Coronary artery (tissue), 2 donors: ENCODE measurements at regions not wholly inside any gene's neighbourhood (a gene's known extent, or its start where the extent isn't known, plus 50 kb on each side); places are given as distances from the start of the nearest gene placed in this dataset.
"Not testable (repeated sequence)": the region's sequence is repeated elsewhere in the genome, so short reads cannot be mapped to it uniquely, and the experiment has no call there.

Experiments
- DNase-seq: peaks from one replicate; pipeline ENCODE4 v3.0.0-alpha.2; 2017; ENCODE audit warnings: low spot score
- H3K27ac ChIP-seq, 2 donors: fragments of 200-600 bp; sonication (generic); one replicate each; pipeline ENCODE4 v1.5.1; 2016 to 2019
- H3K4me3 ChIP-seq: fragments of 200-600 bp; sonication (generic); 2 replicates; pipeline ENCODE4 v1.5.1; 2016; ENCODE audit warnings: mild to moderate bottlenecking, moderate library complexity
- CTCF ChIP-seq: fragments of 200-600 bp; sonication (generic); IDR thresholded peaks from one replicate; pipeline ENCODE4 v1.5.1; 2019; ENCODE audit warnings: antibody characterized with exemption

DNA sequence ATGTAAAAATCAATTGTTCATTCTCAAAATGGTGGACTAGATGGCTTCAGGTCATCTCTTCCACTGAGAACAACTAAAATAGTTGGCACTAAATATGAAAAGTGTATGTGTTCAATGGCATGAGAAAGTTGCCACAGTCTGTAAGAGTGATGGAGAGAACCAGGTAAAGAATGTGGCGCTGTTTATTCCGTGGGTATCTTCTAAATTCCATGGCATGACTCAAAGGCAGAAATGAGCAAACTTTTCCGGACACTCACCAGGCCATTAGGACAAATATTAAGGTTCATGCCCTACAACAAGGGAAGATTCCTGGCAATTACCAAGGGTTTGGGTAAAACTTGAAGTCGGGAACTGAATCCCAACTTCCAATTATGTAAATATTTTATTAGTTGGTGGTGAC, 825.4 kb upstream of the CDH6 start:
- Histone ChIP-seq H3K27ac (no peak overlapping the region), H3K4me3 (no peak overlapping the region)
- no peak for TF ChIP-seq CTCF
- DNase-seq = no peak

DNA sequence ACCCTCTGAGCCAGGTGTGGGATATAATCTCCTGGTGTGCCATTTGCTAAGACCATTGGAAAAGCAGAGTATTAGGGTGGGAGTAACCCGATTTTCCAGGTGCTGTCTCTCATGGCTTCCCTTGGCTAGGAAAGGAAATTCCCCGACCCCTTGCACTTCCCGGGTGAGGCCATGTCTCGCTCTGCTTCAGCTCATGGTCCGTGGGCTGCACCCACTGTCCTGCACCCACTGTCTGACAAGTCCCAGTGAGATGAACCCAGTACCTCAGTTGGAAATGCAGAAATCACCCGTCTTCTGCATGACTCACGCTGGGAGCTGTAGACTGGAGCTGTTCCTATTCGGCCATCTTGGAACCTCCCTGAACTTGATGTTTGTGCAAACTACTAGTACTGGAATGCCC, 828.5 kb upstream of the CDH6 start:
- not testable (repeated sequence) for H3K4me3 ChIP-seq, DNase-seq, H3K27ac ChIP-seq

GRCh38 chr5:30357371-30357770, 836.1 kb upstream of the CDH6 start:
- TF ChIP-seq CTCF = no peak
- no peak for DNase-seq
- Histone ChIP-seq H3K27ac (no peak overlapping the region), H3K4me3 (no peak overlapping the region)

DNA sequence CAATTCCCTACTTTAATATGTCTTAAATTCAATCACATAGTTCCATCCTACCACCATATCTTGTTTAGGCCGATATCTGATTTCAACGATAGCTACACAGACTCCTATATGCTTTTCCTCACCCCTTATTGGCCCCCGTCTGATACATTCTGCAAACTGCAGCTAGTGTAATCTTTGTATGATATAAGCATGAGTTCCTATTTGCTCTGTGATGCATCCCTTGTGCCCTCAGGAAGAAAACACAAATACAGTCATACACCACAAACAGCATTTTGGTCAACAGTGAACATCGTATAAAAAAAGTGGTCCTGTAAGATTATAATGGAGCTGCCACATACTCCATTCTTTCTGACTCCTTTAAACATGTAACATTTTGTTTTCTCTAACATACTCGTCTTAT, 837.8 kb upstream of the CDH6 start:
- H3K27ac ChIP-seq = no peak overlapping the region
- no peak for DNase-seq
- TF ChIP-seq CTCF = no peak
- H3K4me3 ChIP-seq = no peak overlapping the region

DNA sequence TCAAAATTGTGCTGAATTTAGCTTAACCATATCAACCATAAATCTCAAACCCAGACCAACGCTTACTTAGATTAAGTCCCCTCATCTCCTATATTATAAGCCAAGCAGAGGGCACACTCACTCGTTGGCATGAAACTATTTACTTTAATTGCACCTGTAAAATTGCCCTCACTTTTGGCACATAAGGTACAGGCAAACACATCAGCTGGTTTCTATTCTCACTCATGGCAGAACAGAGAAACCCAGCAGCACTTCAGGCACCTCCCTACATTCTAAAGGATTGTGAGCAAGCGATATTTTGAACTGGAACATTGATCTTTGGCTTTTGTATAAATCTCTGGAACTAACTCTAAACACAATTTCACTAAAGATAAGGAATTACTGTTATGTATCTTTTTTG, 845.6 kb upstream of the CDH6 start:
- no peak for DNase-seq
- no peak for TF ChIP-seq CTCF
- H3K4me3 ChIP-seq = no peak overlapping the region

GRCh38 chr5:30345539-30346345, 847.7 kb upstream of the CDH6 start:
- H3K4me3 ChIP-seq, H3K27ac ChIP-seq, DNase-seq: not testable (repeated sequence)

More for the DNA sequence above, 845.6 kb upstream of the CDH6 start:
- no peak overlapping the region for H3K27ac ChIP-seq

DNA sequence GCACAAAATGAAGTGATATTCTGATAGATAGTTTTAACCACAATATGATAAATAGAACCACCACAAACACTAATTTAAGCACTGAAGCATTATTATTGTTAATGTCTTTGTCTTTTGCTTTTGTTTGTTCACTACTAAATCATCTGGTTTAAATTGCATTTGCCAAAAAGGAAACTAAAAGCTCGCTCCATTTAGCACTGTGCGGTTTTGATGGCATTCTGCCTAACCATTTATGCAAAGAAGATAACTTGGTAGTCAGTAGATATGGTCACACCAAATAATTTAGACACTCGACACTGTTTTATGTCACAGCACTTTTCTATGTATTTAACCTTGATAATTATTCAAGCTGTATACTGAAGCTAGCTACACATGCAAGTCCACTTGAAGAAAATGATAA, 849.8 kb upstream of the CDH6 start:
- DNase-seq = no peak
- Histone ChIP-seq H3K4me3 (no peak overlapping the region), H3K27ac (no peak overlapping the region)
- TF ChIP-seq CTCF = no peak

DNA sequence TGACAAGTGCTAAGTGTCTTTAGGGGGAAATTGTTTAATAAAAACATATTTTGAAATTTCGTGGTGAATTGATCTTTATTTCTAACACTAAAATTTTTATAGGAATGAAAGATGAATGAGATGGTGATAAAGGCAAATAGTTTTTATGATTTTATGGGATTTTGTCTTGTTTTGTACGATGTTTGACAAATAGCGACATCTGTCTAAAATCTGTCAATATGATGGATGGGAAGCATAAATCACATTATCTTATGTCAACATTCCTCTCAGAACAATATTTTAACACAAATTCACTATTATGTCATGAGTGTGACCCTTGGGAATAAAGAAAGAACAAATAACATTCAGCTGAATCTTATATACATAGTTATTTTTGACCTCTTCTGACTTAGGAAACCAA, 852.0 kb upstream of the CDH6 start:
- no peak for DNase-seq
- TF ChIP-seq CTCF = no peak
- Histone ChIP-seq H3K27ac (no peak overlapping the region), H3K4me3 (no peak overlapping the region)
